SU-DHL-6 (cell line): ENCODE measurements at regions not wholly inside any gene's neighbourhood (a gene's known extent, or its start where the extent isn't known, plus 50 kb on each side); places are given as distances from the start of the nearest gene placed in this dataset.

Source experiments
- H2AFZ ChIP-seq: fragments of 200-600 bp; sonication (generic); 2 replicates; pipeline ENCODE4 v1.6.1; 2014; ENCODE audit warnings: low read depth, mild to moderate bottlenecking, moderate library complexity, mixed read lengths, antibody characterized with exemption, low read length; ENCODE audit not compliant: severe bottlenecking
- H3F3A ChIP-seq: fragments of 200-600 bp; shearing (Covaris generic); 2 replicates; pipeline ENCODE4 v1.6.0; 2016; ENCODE audit warnings: antibody characterized with exemption, mild to moderate bottlenecking; ENCODE audit not compliant: insufficient read depth
- H3K27ac ChIP-seq: fragments of 200-600 bp; sonication (generic); 2 replicates; pipeline ENCODE4 v1.5.1; 2016; ENCODE audit warnings: low read depth, mild to moderate bottlenecking, low read length, moderate library complexity, mixed read lengths
- H3K27me3 ChIP-seq: fragments of 200-600 bp; sonication (generic), shearing (Covaris generic); 2 replicates; pipeline ENCODE4 v1.6.0; 2014; ENCODE audit warnings: mild to moderate bottlenecking, low read length
- H3K36me3 ChIP-seq: fragments of 200-600 bp; sonication (generic); 2 replicates; pipeline ENCODE4 v1.6.1; 2014; ENCODE audit warnings: mild to moderate bottlenecking, low read length, mixed read lengths
- H3K4me2 ChIP-seq: fragments of 300-600, 200-600 bp; shearing (Covaris generic), sonication (generic); 2 replicates; pipeline ENCODE4 v1.6.0; 2014; ENCODE audit warnings: low read length, low read depth, mild to moderate bottlenecking; ENCODE audit not compliant: poor library complexity, severe bottlenecking
- H3K4me3 ChIP-seq: fragments of 200-600 bp; sonication (generic); 2 replicates; pipeline ENCODE4 v1.5.1; 2014; ENCODE audit warnings: antibody characterized with exemption, low read length, mild to moderate bottlenecking, mixed read lengths; ENCODE audit not compliant: insufficient read depth, poor library complexity, severe bottlenecking
- H3K79me2 ChIP-seq: fragments of 200-600 bp; sonication (generic); 2 replicates; pipeline ENCODE4 v1.6.1; 2014; ENCODE audit warnings: mild to moderate bottlenecking, low read length, moderate library complexity; ENCODE audit not compliant: insufficient read depth
- H3K9ac ChIP-seq: fragments of 200-600 bp; sonication (generic); 2 replicates; pipeline ENCODE4 v1.7.0; 2014; ENCODE audit warnings: mild to moderate bottlenecking, low read length
- H3K9me2 ChIP-seq: fragments of 200-600 bp; sonication (generic); replicated peaks from 2 replicates; pipeline ENCODE4 v1.6.1; 2014; ENCODE audit warnings: low read length; ENCODE audit not compliant: insufficient read depth
- H3K9me3 ChIP-seq: fragments of 200-600 bp; sonication (generic); 2 replicates; pipeline ENCODE4 v1.6.1; 2014; ENCODE audit warnings: low read length, mixed read lengths; ENCODE audit not compliant: insufficient read depth
- H4K20me1 ChIP-seq: fragments of 200-600 bp; sonication (generic); 2 replicates; pipeline ENCODE4 v1.6.1; 2014; ENCODE audit warnings: low read depth, mild to moderate bottlenecking, antibody characterized with exemption, low read length, moderate library complexity, mixed read lengths
- EZH2phosphoT487 ChIP-seq: fragments of 200-600 bp; sonication (generic), shearing (Covaris generic); conservative IDR thresholded peaks from 2 replicates; pipeline ENCODE4 v1.6.1; 2018; ENCODE audit warnings: mild to moderate bottlenecking, antibody characterized with exemption, low read length, moderate library complexity, mixed read lengths
- TF ChIP-seq, protein P1 (sequence below): fragments of 200-600 bp; sonication (generic); IDR thresholded peaks from one replicate; pipeline ENCODE4 v1.5.1; 2017; ENCODE audit warnings: antibody characterized with exemption, mild to moderate bottlenecking, low read length, moderate library complexity; ENCODE audit not compliant: insufficient read depth, poor library complexity, severe bottlenecking

DNA sequence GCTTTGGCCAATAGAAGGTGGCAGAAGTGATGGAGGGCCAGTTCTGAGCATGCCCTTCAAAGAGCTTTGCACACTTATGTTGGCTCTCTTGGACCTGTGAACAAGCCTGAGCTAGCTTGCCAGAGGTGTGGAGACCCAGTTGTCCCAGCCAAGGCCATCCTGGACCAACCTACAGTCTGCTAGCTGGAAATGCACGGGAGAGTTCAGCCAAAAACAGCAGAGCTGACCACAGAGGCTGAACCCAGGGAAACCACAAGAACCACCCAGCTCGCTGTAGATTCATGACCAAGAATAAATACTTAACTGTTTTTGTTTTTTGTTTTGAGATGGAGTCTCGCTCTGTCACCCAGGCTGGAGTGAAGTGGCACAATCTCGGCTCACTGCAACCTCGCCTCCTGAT, 65.4 kb upstream of the HAND1 start:
- Histone ChIP-seq H3K9me2 (no peaks in the 10 kb centered on the region), H3K4me3 (no peak overlapping the region), H3K9me3 (no peaks in the 10 kb centered on the region), H2AFZ (no peak overlapping the region), H3F3A (no peaks in the 10 kb centered on the region), H3K4me2 (no peak overlapping the region), H3K27ac (no peak overlapping the region), H3K27me3 (no peaks in the 10 kb centered on the region), H3K79me2 (no peaks in the 10 kb centered on the region), H3K36me3 (no peaks in the 10 kb centered on the region), H3K9ac (no peak overlapping the region), H4K20me1 (no peaks in the 10 kb centered on the region)
- no peak for TF ChIP-seq EZH2phosphoT487

DNA sequence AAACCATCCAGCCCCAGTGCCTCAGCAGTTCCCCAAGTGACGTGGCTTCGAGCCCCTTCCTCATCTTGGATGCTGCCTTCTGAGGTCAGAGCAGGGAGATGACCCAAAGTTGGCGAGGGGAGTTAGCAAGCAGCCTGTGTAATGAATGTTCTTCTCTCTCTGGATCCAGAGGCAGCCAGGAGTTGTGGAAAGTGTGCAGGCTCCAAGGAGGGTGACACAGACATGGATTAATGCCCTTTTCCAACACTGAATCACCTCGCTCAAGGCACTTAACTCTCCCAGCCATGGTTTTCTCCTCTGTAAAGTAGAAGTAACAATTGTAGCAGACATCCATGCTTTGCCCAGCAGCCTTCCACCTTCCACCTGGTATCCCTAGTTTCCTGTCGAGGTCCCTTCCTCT, 64.6 kb upstream of the HAND1 start:
- no peaks in the 10 kb centered on the region for H3F3A ChIP-seq
- no peaks in the 10 kb centered on the region for H3K36me3 ChIP-seq
- no peak overlapping the region for H3K27ac ChIP-seq
- H3K4me3 ChIP-seq: no peak overlapping the region
- no peak overlapping the region for H3K4me2 ChIP-seq
- H3K79me2 ChIP-seq: no peaks in the 10 kb centered on the region
- no peak for TF ChIP-seq EZH2phosphoT487
- TF ChIP-seq, protein P1, sequence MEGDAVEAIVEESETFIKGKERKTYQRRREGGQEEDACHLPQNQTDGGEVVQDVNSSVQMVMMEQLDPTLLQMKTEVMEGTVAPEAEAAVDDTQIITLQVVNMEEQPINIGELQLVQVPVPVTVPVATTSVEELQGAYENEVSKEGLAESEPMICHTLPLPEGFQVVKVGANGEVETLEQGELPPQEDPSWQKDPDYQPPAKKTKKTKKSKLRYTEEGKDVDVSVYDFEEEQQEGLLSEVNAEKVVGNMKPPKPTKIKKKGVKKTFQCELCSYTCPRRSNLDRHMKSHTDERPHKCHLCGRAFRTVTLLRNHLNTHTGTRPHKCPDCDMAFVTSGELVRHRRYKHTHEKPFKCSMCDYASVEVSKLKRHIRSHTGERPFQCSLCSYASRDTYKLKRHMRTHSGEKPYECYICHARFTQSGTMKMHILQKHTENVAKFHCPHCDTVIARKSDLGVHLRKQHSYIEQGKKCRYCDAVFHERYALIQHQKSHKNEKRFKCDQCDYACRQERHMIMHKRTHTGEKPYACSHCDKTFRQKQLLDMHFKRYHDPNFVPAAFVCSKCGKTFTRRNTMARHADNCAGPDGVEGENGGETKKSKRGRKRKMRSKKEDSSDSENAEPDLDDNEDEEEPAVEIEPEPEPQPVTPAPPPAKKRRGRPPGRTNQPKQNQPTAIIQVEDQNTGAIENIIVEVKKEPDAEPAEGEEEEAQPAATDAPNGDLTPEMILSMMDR: no peak
- H3K9me3 ChIP-seq: no peaks in the 10 kb centered on the region
- H2AFZ ChIP-seq: no peak overlapping the region
- H3K9me2 ChIP-seq: no peaks in the 10 kb centered on the region
- H3K27me3 ChIP-seq: no peaks in the 10 kb centered on the region
- H4K20me1 ChIP-seq: no peaks in the 10 kb centered on the region
- no peak overlapping the region for H3K9ac ChIP-seq

DNA sequence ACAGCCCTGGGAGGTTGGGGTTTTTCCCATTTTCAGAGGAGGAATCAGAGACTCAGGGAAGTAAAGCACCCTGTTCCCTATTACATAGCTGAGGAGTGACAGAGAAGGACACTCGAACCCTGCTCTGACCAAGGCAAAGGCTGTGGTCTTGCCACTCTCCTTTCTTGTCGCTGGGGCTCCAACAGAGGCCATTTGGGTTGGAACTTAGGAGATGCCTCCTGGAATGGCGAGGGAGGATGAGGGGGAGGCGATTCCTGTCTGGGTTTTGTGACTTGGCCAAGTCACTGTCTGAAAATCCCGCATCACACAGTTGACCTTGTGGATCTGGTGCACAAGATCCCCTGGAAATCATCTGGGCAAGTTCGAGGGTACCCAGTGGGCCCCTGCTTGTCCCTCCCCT, 64.0 kb upstream of the HAND1 start:
- Histone ChIP-seq H3K4me2 (no peak overlapping the region), H2AFZ (no peak overlapping the region), H3K27me3 (no peaks in the 10 kb centered on the region), H3K9me2 (no peaks in the 10 kb centered on the region), H3K4me3 (no peak overlapping the region), H3K36me3 (no peaks in the 10 kb centered on the region), H3K27ac (no peak overlapping the region), H3K79me2 (no peaks in the 10 kb centered on the region), H3F3A (no peaks in the 10 kb centered on the region), H4K20me1 (no peaks in the 10 kb centered on the region), H3K9ac (no peak overlapping the region), H3K9me3 (no peaks in the 10 kb centered on the region)
- TF ChIP-seq, protein P1: no peak
- no peak for TF ChIP-seq EZH2phosphoT487

DNA sequence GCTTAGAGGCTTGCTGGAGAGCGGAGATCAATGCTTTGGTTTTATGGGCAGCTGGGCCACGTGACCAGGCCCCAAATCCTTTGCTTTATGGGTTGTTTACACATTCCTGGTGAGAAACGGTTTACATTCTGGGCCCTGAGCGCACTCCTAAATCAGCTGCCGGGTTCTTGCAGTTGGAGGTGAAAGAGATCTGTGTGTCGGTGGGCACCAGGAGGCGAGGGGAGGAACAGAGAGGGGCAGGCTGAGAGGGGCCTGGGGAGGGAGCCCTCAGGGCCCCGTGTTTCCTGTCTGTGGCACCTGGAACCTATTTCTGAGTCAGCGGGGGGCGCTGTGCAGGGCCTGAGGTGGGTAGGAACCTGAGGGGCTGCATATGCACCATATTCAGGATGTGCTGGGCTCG, 63.5 kb upstream of the HAND1 start:
- no peak overlapping the region for H3K27ac ChIP-seq
- H3K9me2 ChIP-seq: no peaks in the 10 kb centered on the region
- no peak for TF ChIP-seq EZH2phosphoT487
- TF ChIP-seq, protein P1: no peak
- no peak overlapping the region for H3K9ac ChIP-seq
- H3K4me2 ChIP-seq: no peak overlapping the region
- no peaks in the 10 kb centered on the region for H3K9me3 ChIP-seq
- no peak overlapping the region for H2AFZ ChIP-seq
- H3F3A ChIP-seq: no peaks in the 10 kb centered on the region
- no peak overlapping the region for H3K4me3 ChIP-seq
- no peaks in the 10 kb centered on the region for H3K36me3 ChIP-seq
- H3K27me3 ChIP-seq: no peaks in the 10 kb centered on the region
- H4K20me1 ChIP-seq: no peaks in the 10 kb centered on the region
- H3K79me2 ChIP-seq: no peaks in the 10 kb centered on the region
